NCI-H510A (cell line): ENCODE measurements at regions not wholly inside any gene's neighbourhood (a gene's known extent, or its start where the extent isn't known, plus 50 kb on each side); places are given as distances from the start of the nearest gene placed in this dataset.

Experiments
- DNase-seq: peaks from one replicate; lab custom pipeline; 2025; lab: John Stamatoyannopoulos, UW

DNA sequence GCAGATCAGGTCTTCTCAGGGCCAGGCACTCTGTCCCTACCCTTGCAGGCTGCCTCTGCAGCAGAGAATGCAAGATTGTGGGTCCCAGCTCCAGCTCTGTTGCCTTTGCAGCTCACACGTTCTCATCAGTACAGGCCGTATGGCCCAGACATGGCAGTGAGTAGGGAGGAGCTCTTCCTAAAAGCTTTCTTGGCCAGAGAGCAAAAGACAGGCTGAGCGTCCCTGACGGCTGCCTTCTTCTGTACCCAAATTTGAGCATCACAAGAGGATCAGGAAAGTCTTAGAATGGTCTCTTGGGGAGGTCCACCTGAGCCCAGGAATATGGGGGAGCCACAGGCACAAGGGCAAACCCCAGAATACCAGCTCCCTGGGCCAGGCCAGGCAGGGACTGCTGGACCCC is 266.3 kb upstream of the ZMIZ1 start:
- no peak for DNase-seq

DNA sequence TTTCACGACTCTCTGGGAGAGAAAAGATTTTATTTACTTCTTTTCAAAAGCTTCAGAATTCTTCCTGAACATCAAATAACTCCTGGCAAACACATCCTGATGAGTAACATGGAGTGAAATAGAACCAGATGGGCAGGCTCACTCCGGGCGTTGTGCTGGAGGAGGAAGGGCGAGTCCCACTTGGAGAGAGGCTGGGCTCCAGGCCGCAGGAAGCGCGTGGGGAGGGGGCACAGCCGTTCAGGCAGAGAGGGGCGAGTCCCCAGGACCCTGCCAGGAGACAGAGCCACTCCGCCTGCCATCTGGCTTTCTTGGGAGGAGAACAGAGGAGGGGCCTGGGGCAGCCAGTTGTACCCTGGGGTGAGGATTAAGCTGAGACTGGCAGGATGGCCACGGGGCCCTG is 265.9 kb upstream of the ZMIZ1 start:
- no peak for DNase-seq

DNA sequence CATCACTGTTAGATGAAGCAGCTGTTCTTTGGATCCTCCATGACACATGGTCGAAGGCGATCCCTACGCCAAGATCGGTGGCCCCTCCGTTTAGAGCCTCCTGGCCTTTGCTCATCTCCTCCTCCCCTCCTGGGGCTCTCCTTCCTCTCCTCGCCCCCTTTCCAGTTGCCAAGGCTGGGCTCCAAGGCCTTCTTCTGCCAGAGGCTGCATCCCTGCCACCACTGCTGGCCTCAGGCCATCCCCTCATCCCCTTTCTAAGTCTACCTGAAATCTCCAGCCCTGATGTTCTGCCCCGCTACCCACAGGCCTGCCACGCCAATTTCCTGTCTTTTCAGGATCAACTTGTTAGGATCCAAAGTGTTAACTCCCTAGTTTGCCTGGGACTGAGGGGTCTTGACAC is 265.1 kb upstream of the ZMIZ1 start:
- DNase-seq = no peak

DNA sequence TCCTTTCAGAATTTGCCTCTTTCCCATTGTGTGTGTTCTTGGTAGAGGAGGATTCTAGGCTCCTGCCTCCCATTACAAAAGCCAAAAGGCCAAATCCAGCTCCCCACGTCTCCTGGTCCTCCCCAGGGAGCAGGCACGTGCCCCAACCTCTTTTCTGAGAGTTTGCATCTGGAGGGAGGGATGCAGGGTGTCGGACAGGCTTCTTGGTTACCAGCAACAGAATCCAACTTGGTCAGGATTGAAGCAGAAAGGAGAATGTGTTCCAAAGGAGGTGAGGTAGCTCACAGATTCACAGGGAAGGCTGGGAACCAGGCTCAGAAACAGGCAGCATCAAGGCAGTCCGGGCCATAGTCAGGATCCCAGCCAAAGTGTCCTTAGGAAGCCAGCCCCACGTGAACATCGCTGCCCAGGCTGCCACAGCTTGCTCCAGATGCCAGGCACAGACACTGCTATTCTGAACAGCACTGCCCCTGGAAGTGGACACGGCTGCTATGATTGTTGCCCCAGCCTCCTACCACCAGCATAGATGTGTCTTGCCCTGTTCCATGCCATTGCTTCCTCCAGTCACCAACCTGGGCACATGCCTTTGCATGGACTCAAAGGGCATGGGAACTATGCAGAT is 264.2 kb upstream of the ZMIZ1 start:
- no peak for DNase-seq

DNA sequence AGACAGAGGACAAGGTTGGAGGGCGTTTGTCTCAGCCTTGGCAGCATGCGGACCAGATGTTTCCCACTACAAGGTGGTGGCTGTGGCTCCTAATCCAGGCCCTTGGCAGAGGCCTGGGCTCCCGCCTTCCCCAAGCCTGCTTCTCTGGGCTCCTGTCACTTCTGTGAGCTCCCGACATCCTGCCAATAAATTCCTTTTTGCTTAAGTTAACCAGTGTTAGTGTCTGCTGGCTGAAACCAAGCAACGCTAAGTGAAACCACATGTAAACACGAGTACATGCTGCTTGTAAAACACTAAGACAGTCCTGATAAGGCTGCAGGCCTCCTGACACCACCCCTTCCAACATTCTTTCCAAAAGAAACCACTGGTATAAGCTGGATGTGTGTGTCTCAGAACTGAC is 263.6 kb upstream of the ZMIZ1 start:
- DNase-seq = no peak

DNA sequence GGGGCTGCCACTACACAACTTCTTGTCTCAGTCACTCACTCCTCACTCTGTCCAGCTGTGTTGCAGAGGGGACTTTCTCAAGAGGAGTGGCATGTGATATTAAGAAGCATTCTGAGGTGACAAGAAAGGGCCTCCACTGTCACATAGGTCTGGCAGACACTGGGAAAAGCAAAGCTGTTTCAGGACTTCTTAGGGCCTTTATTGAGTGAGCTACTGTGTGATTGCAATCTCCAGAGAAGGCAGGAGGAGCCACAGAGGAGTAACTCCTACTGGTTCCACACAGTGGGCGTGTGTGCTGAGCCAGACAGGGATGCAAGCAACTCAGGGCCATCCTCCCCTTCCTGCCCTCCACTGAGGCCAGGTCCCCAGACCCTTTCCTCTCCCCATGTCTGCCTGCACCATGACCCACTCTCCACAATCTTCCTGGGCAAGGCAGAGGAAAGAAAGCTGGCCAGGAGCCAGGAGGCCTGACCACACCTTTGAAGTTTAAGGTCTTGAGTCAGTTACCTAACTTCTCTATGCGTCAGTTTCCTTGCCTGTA is 262.0 kb upstream of the ZMIZ1 start:
- DNase-seq = no peak

DNA sequence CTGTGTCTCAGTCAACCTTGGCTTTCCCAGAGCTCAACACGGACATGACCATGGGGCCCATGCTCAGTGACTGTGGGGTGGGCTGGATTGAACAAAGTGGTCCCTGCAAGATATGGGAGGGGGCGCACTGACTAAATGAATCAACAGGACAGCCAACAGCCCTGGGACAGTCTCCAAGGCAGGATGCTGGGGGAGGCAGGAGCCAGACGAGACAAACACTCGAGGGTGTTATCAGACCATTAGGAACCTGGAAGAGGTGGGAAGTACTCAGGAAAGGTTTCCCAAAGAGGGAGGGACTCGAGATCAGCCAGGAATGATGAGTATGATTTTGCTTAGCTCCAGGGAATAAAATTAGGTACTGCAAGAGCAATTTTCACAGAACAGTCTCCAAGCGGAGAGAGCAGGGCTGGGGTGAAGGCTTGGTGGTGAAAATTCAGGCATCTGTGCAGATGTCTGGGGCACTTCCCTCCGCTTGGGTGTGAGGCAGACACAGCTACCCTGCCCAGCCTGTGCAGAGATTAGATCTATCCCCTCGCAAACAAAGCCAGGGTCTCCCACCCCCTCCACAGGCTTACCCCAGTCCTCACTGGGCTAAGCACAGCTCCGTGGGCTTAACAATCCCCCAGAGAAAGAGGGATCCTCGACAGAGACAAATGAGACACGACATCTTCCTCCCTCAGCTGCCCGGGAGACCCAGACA is 261.1 kb upstream of the ZMIZ1 start:
- DNase-seq = no peak

DNA sequence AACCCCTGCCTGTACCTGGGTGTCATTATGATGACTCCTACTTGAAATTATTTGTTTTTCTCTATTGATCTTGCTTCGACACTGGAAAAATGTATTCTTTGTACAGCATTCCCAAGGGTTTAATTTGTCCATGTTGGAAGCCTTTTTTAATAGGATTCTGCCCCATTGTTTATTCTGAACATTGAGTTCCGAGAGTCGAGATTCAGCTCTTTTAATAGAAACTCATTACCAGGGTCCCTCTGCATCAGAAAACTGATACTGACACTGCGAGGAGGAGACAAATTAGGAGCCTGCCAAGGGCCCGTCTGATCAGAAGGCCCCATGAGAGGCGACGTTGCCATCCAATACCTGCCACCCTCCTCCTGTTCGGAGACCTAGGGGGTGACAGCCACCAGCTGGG is 260.5 kb upstream of the ZMIZ1 start:
- no peak for DNase-seq

DNA sequence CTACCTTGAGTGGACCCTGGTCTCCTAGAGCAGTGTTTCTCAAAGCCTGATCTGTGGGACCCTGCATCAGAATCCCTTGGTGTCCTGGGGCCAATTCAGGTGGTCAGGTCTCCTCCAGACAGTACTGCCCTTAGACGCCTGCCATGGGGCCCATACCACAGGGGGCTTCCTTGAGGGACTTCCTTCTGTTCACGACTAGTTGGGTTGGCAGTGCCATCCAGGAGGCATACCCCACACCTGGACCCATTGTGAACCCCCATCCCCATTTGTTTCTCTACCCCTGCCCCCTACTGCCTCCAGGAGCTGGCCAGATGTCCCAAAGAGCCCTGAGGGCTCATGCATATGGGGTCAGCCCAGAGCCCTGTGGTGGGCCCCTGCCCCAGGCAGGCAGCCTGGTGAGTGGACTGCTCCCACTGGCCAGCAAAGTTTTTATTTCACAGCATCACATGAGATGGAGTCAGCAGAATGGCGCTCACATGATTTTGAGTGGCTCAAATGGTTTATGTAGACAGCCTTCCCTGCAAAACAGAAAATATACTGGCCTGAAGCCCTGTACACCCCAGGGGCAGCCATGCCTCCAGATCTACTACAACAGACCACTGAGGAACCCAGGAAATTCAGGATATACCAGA is 259.9 kb upstream of the ZMIZ1 start:
- DNase-seq = no peak

DNA sequence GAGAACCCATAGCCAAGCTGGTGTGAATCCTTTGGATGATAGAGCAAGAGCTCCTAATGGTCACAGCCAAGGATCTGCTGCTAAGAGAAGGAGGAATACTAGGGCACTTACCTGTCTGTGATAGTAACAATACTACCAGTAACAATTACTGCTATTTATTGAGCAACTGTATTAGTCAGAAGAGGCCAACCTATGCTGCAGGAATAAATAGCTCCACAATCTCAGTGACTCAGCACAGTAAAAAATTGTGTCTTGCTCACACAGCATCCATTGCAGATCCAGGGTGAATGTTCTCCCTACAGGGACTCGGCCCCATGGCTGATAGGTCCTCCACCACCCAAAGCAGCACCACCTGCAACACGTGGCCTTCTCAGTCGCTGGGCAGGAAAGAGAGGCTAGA is 257.6 kb upstream of the ZMIZ1 start:
- DNase-seq = no peak

DNA sequence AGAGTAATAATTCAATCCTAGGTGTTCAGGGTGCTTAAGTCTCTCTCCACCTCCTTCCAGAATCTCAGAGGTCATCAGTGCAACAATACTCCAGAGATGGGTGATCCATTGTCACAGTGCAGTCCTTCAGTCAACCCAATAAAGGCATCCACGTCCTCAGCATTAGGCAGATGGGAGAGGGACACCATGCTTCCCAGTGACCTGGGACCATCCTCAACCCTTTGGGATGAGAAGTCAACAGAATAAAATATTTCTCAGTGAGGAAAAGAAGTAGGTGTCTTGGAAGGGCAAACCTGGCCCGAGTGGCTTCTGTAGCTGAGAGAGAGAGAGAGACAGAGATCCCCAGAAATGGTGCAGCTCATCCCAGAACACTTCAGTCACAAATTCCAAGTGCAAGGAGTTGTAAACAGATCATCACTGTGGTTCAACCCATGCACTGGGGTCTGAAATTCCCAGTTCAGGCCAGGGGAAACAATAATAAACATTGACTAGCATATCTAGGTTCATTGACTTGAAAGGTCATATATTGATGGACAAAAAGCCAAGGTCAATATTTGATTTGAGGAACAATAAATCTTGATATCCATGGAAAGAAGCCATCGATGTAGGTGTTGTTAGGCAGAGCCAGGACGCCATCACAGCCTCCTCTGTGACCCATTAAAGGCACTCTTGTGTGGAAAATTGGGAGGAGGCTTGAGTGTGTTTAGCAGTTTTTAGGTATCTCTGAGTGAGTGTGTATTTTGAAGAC is 256.0 kb upstream of the ZMIZ1 start:
- DNase-seq = no peak

DNA sequence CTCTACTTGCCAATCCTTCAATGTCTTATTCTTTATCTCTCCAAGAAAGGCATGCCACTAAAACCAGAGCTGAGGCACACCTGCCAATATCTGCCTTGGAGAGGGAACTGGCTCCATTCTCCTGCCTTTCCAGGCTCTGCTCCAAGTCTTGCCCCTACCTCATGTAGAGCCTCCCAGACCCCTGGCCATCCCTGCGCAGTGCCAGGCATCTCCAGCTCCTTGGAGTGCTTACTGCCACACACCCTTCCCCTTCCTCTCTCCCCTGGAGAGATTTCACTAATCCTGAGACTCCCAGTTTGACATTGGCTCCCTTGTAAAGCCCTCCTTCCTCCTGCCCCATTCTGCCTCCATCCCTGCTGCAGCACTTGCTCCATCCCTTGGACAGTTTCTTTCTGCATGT is 255.2 kb upstream of the ZMIZ1 start:
- no peak for DNase-seq

DNA sequence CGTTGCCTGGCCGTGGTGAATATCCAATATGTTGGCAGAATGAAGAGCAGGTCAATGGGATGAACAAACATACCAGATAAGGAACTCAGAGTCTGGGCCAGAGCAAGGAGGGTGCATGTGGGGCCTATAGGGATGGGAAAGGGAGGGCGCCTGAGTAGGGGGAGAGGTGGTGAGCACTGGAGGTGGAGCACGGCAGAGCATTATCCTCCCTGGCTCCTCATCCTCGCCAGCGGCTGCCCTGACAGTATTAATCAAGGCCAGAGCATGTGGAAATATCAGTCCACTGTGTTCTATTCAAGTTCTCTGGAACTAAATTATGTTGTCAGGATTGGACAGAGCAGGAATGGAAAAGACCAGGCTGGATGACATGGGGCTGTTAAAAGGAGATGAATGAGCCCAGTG is 254.8 kb upstream of the ZMIZ1 start:
- DNase-seq = no peak

DNA sequence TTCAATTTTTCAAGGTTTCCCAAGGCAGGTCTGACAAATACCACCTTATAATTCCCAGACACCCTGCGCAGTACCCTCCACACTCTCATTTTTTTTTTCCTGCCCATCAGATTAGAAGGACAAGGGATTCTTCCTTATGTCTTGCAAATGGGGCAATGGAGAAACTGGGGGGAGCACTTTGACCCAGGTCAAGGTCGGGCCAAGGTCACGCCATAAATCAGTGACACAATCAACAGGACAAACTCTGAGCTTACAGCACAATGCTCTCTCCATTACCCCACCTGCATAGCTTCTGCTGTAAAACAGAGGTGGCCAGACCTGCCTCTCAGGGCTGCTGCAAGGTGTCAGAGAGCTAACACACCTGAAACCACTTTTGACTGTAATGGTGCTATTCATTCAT is 254.4 kb upstream of the ZMIZ1 start:
- no peak for DNase-seq

DNA sequence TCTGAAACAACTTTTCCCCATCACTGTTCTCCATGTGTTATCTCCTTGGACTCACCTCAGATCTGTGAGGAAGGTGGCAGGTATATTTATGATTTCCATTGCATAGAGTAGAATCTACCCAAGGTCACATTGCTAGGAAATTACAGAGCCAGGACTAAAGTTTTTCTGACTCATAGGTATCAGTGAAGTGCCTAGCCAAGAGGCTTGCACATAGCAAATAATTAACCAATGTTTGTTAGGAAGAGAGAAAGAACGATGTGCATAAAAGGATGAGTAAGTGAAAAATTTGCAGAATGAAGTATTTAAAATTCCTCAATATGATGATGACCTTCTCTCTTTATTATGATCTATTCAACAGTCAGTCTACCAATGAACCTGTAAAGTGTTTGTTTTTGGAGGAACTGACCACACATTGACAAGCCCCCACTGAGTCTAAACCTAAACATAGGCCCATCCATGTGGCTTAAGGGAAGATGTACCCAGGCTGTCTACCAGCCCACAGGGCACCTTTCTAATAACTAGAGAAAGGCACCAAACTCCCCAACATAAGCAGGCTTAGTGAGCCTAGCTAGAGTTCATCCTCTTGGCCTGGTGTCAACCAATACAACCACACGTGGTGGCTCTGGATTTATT is 252.9 kb upstream of the ZMIZ1 start:
- DNase-seq = no peak

DNA sequence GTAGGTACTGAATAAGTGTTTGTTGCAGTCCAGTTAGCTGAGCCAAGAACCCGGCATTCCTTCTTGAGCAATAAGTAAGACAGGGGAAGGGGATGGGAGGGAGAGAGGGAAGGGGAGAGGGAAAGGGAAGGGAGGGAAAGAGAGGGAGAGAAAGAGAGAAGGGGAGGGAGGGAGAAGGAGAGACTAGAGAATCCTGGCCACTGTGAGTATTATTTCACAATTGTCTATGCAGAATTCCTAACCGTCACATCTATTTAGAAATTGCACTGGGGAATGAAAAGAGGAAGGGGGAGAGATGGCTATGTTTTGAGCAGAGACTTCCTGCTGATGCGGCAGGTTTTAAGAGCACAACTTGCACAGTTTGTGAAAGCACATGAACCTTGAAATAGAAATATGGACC is 251.4 kb upstream of the ZMIZ1 start:
- no peak for DNase-seq

DNA sequence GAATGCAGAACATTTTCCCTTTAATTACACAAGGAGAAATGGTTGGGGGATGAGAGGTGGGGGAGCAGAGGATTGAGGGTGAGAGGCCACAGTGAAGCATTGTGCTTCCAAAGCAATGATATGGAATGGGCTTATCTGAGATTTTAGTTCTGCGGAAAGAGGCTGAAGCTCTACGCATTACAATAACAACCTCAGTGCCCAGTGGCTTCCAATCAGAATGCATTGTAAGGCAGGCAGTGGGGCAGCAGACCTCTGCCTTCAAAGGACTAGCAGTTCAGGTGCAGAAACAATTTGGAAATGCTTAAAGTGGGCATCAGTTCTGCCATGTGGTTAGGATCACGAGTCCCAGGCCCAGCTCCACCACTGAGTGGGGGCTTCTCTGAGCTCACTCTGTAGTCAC is 251.0 kb upstream of the ZMIZ1 start:
- DNase-seq = no peak

DNA sequence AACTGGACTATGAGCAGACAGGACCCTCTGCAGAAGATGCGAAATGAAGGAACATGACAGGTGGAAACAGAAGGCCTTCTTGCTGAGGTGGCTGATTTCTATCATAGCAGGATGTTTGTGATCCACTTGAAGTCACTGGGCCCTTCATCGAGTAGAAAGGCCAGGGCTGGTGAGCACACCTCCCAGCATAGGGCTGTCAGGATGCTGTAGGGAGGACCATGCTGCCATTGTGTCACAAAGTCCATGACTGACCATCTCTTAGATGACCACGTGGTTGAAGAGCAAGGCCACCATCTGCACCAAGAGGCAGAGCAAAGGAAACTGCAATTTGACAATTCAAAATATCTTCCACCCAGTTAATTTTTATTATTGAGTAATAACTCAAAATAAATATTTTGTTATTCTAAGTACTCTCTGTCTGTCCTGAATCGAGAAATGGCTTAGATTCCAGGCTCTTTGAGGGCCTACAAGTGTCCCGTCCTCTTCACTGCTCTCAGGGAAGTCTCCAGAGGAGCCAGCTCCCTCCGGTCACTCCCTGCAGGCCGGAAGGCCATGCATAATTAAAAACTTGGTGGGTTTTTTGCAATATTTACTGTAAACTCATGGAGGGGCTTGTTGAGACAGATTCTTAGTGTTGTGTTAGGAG is 249.3 kb upstream of the ZMIZ1 start:
- peak; percentile 48 for DNase-seq

DNA sequence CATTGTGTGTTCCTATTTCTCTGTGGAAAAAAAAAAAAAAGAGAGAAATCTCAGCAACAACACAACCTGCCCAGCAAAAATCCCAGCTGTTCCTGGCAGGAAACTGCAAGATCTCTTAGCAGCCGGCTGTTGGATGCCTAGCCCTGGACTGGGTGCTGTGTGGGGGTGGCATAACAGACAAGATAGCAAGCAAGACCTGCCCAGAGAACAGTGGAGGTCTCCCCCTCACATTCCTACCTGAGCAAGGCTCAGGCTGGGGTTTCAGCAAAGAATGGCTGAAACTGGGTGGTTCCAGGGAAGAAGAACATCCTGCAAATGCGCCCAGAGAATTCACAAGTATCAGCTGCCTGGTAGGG is 248.8 kb upstream of the ZMIZ1 start:
- no peak for DNase-seq

DNA sequence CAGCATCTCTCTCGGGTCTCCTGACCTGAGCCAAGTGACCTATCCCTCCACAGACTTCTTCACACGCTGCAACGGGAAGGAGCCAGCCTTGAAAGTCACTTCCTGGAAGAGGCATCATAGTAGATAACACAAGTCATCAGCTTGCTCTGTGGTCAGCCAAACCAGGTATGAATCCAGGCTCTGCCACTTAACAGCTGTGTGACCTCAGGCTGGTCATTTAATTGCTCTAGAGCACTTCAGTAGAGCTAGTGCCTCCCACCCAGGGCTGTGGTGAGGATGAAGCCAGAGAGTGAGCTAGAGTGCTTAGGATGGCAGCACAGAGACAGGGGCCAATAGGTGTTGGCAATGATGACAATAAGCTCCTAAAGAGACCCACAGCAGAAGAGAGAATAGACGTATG is 247.7 kb upstream of the ZMIZ1 start:
- no peak for DNase-seq

DNA sequence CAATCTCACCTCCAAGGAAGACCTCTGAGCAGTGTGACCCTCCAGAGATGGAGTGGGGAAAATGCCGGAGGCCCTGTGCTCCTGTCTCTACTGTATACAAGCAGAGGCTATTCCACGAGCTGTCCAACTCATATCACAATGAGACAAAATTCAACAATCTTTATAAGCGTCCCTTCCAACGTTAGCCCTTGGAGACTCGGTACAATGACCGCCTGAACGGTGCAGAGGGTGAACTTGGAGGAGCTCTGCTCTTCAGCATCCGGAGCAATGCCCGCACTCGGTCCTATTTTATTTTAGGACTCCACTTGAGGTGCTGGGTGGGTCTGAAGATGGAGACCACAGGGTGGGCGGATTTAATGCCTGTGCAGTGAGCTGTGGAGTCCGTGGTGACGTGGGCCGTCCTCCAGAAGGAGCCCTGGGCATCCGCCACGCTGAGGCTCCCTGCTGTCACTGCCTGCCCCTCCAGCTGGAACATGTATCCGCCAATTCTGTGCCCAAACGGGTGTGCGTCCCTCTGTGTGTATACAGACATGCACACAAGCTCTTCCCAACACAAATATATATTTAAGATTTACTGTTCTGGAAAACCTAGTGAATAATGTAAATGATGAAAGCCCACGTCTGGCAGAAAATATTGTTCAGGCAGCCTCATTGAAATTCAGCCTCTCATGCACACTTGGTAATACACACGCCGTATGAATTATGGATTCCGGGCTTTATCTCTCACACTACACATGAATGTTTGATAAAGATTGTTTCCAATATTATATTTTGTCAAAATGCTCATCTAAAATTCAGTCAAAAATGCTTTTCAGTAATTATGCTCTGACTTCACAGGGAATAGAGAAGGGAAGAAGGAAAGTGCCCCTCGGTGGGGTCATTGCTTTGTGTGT is 239.9 kb upstream of the ZMIZ1 start:
- no peak for DNase-seq
